Duodenal mucosa (tissue), 2 donors: ENCODE measurements at regions not wholly inside any gene's neighbourhood (a gene's known extent, or its start where the extent isn't known, plus 50 kb on each side); places are given as distances from the start of the nearest gene placed in this dataset.

ENCODE experiments used
- H3K27ac ChIP-seq: one replicate; pipeline ENCODE4 v1.7.0; 2013; ENCODE audit warnings: low read depth, low read length
- H3K27me3 ChIP-seq, 2 donors: one replicate each; pipeline ENCODE4 v1.7.0; 2013; ENCODE audit warnings: low read length in 2 of 2, control low read depth in 1 of 2; ENCODE audit not compliant: insufficient read depth in 2 of 2, control insufficient read depth in 1 of 2
- H3K36me3 ChIP-seq, 2 donors: one replicate each; pipeline ENCODE4 v1.7.0; 2013; ENCODE audit warnings: low read length in 2 of 2, control low read depth in 1 of 2; ENCODE audit not compliant: insufficient read depth in 2 of 2, control insufficient read depth in 1 of 2
- H3K4me1 ChIP-seq, 2 donors: one replicate each; pipeline ENCODE4 v1.7.0; 2013; ENCODE audit warnings: low read length in 2 of 2, control low read depth in 1 of 2; ENCODE audit not compliant: insufficient read depth in 2 of 2, control insufficient read depth in 1 of 2
- H3K4me3 ChIP-seq, 2 donors: one replicate each; pipeline ENCODE4 v1.7.0; 2013; ENCODE audit warnings: low read length in 2 of 2, low read depth in 1 of 2
- H3K9ac ChIP-seq, 2 donors: one replicate each; pipeline ENCODE4 v1.7.0; 2013; ENCODE audit warnings: low read length in 2 of 2, low read depth in 1 of 2
- H3K9me3 ChIP-seq, 2 donors: one replicate each; pipeline ENCODE4 v1.7.0; 2013; ENCODE audit warnings: low read length in 2 of 2, control low read depth in 1 of 2; ENCODE audit not compliant: control insufficient read depth in 1 of 2

- Histone ChIP-seq H3K4me1 (no peaks in the 10 kb centered on the region), H3K9ac (no peak overlapping the region), H3K9me3 (no peaks in the 10 kb centered on the region), H3K36me3 (no peaks in the 10 kb centered on the region), H3K27me3 (no peaks in the 10 kb centered on the region), H3K27ac (no peak overlapping the region), H3K4me3 (no peak overlapping the region)
These were observed 414.2 kb upstream of the KLF6 start for GRCh38 chr10:4199196-4199595.

DNA sequence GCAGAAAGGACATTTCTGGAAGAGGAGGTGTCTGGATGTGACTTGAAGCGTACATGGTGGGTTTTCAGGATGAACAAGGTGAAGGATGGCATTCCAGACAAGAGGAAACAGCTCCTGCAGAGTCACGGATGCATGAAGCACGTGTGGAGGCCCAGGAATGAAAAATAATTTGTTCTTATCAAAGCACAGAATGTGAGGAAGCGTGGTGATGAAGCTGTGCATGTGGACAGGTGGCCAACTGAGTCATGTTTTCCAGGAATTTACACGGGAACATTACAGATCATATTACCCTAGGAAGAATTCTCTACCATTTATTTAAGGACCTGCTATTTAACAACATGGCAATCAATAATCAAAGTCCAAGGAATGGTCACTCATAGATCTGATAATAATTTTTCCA lies 413.2 kb upstream of the KLF6 start:
- H3K4me3 ChIP-seq = no peak overlapping the region
- H3K27me3 ChIP-seq = no peaks in the 10 kb centered on the region
- no peaks in the 10 kb centered on the region for H3K9me3 ChIP-seq
- no peak overlapping the region for H3K9ac ChIP-seq
- H3K4me1 ChIP-seq = no peaks in the 10 kb centered on the region
- no peaks in the 10 kb centered on the region for H3K36me3 ChIP-seq
- no peak overlapping the region for H3K27ac ChIP-seq

DNA sequence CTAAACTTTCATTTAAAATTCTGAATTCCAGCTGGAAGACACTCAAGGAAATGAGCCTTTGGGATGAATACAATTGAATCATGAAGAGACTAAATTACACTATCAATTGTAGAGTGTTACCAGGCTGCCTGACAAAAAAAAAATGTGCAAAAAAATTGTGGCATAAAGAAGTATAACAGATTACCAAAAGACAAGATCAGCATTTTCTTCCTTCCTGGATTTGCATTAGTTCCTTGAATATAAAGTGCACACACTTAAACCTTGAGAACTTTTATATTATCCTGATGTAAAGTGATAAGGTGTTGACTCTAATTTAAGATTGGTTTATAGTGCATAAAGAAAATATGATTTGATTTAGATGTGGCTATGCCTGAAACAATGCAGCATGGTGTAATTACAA lies 412.7 kb upstream of the KLF6 start:
- Histone ChIP-seq H3K4me1 (no peaks in the 10 kb centered on the region), H3K36me3 (no peaks in the 10 kb centered on the region), H3K27me3 (no peaks in the 10 kb centered on the region), H3K9ac (no peak overlapping the region), H3K27ac (no peak overlapping the region), H3K9me3 (no peaks in the 10 kb centered on the region), H3K4me3 (no peak overlapping the region)

DNA sequence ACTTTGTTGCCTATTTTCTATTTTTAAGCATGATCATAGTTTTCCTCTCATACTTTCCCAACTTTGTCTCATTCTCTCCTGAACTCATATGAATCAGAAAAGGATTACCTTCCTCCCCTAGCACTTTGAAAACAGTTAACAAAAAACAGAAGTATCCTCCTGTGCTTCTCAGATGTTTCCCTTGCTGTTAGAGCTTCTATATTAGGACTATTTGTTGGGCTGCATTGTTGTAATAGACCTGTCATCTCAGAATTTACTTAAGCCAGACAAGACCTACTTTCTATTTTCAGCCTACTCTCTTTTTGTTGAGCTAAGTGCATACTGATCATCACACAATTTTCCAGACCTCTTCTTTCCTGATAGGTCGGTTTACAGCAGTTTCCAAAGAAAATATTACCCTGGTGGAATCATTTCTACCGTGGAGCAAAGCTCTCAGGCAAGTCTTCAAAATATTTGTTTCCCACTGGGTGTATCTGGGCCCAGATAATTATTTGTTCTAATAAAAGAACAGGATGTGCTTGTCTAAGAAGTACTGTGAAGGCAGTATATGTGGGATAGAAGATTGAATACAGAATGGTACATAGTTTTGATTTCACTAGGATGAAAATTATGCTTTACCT lies 411.9 kb upstream of the KLF6 start:
- no peak overlapping the region for H3K4me3 ChIP-seq
- no peaks in the 10 kb centered on the region for H3K27me3 ChIP-seq
- no peaks in the 10 kb centered on the region for H3K4me1 ChIP-seq
- H3K9ac ChIP-seq = no peak overlapping the region
- no peaks in the 10 kb centered on the region for H3K9me3 ChIP-seq
- no peaks in the 10 kb centered on the region for H3K36me3 ChIP-seq
- H3K27ac ChIP-seq = no peak overlapping the region

- no peaks in the 10 kb centered on the region for H3K9me3 ChIP-seq
- H3K4me3 ChIP-seq = no peak overlapping the region
- H3K27ac ChIP-seq = no peak overlapping the region
- no peaks in the 10 kb centered on the region for H3K4me1 ChIP-seq
- no peaks in the 10 kb centered on the region for H3K36me3 ChIP-seq
- H3K9ac ChIP-seq = no peak overlapping the region
- no peaks in the 10 kb centered on the region for H3K27me3 ChIP-seq
These were observed 411.2 kb upstream of the KLF6 start for GRCh38 chr10:4196183-4196582.

GRCh38 chr10:4195213-4195612 lies 410.2 kb upstream of the KLF6 start:
- H3K9ac ChIP-seq = no peak overlapping the region
- no peaks in the 10 kb centered on the region for H3K27me3 ChIP-seq
- H3K4me1 ChIP-seq = no peaks in the 10 kb centered on the region
- no peaks in the 10 kb centered on the region for H3K9me3 ChIP-seq
- no peaks in the 10 kb centered on the region for H3K36me3 ChIP-seq
- H3K27ac ChIP-seq = no peak overlapping the region
- no peak overlapping the region for H3K4me3 ChIP-seq

DNA sequence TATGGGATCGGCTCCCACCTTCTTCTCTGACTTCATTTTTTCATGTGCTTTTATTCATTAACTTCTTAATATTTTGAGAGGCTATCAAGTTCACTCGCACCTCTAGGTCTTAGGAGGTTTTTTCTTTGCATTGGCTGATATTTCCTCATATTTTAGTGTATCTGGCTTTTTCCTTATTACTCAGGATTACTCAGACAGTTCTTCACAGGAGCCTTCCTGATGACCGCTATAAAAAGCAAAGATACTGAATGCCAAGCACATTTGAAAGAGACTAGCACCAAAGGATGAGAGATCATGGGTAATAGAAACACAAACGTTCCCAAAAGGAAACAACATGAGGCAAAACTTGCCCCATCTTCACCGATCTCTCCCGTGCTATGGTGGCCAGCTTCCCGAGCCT lies 409.2 kb upstream of the KLF6 start:
- H3K36me3 ChIP-seq = no peaks in the 10 kb centered on the region
- no peak overlapping the region for H3K27ac ChIP-seq
- no peaks in the 10 kb centered on the region for H3K27me3 ChIP-seq
- no peaks in the 10 kb centered on the region for H3K4me1 ChIP-seq
- no peaks in the 10 kb centered on the region for H3K9me3 ChIP-seq
- H3K4me3 ChIP-seq = no peak overlapping the region
- no peak overlapping the region for H3K9ac ChIP-seq

DNA sequence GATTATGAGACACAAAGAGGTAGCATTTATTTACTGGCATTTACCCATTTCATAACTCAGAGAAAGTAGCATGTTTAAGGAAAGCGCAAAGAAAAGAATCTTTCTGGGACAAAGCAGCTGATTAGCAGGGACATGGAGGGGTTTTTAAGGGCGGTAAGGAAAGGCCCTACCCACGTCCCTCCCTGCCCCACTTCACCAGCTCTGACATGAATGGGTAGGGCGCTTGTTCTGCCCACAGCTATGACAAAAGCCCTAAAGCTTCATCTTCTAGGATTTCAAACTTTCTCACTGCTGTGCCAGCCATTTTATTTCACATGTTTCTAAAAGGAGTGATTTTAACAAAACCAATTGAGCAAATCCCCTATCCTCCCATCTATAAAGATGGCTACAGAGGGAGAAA lies 406.9 kb upstream of the KLF6 start:
- Histone ChIP-seq H3K27me3 (no peaks in the 10 kb centered on the region), H3K9me3 (no peaks in the 10 kb centered on the region), H3K9ac (no peak overlapping the region), H3K27ac (no peak overlapping the region), H3K4me1 (no peaks in the 10 kb centered on the region), H3K4me3 (no peak overlapping the region), H3K36me3 (no peaks in the 10 kb centered on the region)

DNA sequence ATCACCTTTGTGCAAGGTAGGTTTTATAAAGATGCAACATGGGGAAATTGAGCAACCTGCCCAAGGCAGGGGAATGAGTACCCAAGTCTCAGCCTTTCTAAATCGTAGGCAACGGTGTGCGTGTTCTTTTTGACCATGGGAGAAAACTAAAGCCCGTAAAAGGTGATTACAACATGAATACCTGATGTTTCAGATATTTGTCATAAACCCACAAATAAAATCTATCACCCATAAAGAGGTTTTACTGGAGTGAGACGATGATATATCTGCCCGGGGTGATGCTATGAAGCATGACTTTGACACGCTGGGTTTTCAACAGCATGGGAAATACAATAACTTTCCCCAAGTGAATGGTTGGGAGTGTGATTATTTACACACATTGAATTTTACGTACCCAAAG lies 406.3 kb upstream of the KLF6 start:
- Histone ChIP-seq H3K4me3 (no peak overlapping the region), H3K9me3 (no peaks in the 10 kb centered on the region), H3K27me3 (no peaks in the 10 kb centered on the region), H3K9ac (no peak overlapping the region), H3K27ac (no peak overlapping the region), H3K36me3 (no peaks in the 10 kb centered on the region), H3K4me1 (no peaks in the 10 kb centered on the region)

- H3K4me1 ChIP-seq = no peaks in the 10 kb centered on the region
- H3K36me3 ChIP-seq = no peaks in the 10 kb centered on the region
- no peak overlapping the region for H3K4me3 ChIP-seq
- no peaks in the 10 kb centered on the region for H3K27me3 ChIP-seq
- H3K9ac ChIP-seq = no peak overlapping the region
- no peak overlapping the region for H3K27ac ChIP-seq
- H3K9me3 ChIP-seq = no peaks in the 10 kb centered on the region
These were observed 405.9 kb upstream of the KLF6 start for GRCh38 chr10:4190876-4191275.

GRCh38 chr10:4189281-4189680 lies 404.3 kb upstream of the KLF6 start:
- Histone ChIP-seq H3K9ac (no peak overlapping the region), H3K27me3 (no peaks in the 10 kb centered on the region)

More at GRCh38 chr10:4189281-4189680, 404.3 kb upstream of the KLF6 start:
- Histone ChIP-seq H3K4me3 (no peak overlapping the region), H3K9me3 (no peaks in the 10 kb centered on the region), H3K4me1 (no peaks in the 10 kb centered on the region), H3K27ac (no peak overlapping the region), H3K36me3 (no peaks in the 10 kb centered on the region)
